GM12891 (cell line): ENCODE measurements at regions not wholly inside any gene's neighbourhood (a gene's known extent, or its start where the extent isn't known, plus 50 kb on each side); places are given as distances from the start of the nearest gene placed in this dataset.

Experiments used
- DNase-seq: peaks from one replicate; pipeline ENCODE4 v3.0.0; 2011; ENCODE audit warnings: low spot score; ENCODE audit not compliant: insufficient read length
- FAIRE-seq: peaks from 2 replicates; lab custom pipeline; 2011; peaks lifted over from hg19 to GRCh38; lab: Jason Lieb, UNC
- PAX5 ChIP-seq: IDR thresholded peaks from 2 replicates; pipeline ENCODE4 v1.6.1; 2011; ENCODE audit warnings: low read length, moderate library complexity, mild to moderate bottlenecking; ENCODE audit not compliant: insufficient read depth, severe bottlenecking
- POLR2A ChIP-seq: IDR thresholded peaks from 2 replicates; pipeline ENCODE4 v1.6.1; 2011; ENCODE audit warnings: low read depth, low read length, control low read depth
- POLR2AphosphoS5 ChIP-seq: IDR thresholded peaks from 2 replicates; pipeline ENCODE4 v1.6.1; 2011; ENCODE audit warnings: low read depth, low read length, control low read depth
- POU2F2 ChIP-seq: IDR thresholded peaks from 2 replicates; pipeline ENCODE4 v1.6.1; 2011; ENCODE audit warnings: low read depth, mild to moderate bottlenecking, control low read depth, low read length, moderate library complexity
- SPI1 ChIP-seq: IDR thresholded peaks from 2 replicates; pipeline ENCODE4 v1.6.1; 2011; ENCODE audit warnings: low read depth, low read length, control low read depth
- TAF1 ChIP-seq: IDR thresholded peaks from 2 replicates; pipeline ENCODE4 v1.6.1; 2011; ENCODE audit warnings: low read depth, low read length, control low read depth

- FAIRE-seq (no peak), DNase-seq (no peak)
- TF ChIP-seq SPI1 (no peak), POLR2A (no peak), PAX5 (no peak), POU2F2 (no peak), TAF1 (no peak), POLR2AphosphoS5 (no peak)
Measured at GRCh38 chr9:23229890-23230317, 596.1 kb downstream of the ELAVL2 start.

GRCh38 chr9:23232831-23233230 lies 593.2 kb downstream of the ELAVL2 start:
- FAIRE-seq = no peak

GRCh38 chr9:23243523-23243922 lies 582.5 kb downstream of the ELAVL2 start:
- TF ChIP-seq POLR2A (no peak), POU2F2 (no peak), POLR2AphosphoS5 (no peak), TAF1 (no peak), SPI1 (no peak), PAX5 (no peak)
- FAIRE-seq (no peak), DNase-seq (no peak)

More at GRCh38 chr9:23232831-23233230, 593.2 kb downstream of the ELAVL2 start:
- TF ChIP-seq TAF1 (no peak), PAX5 (no peak), POU2F2 (no peak), POLR2A (no peak), SPI1 (no peak), POLR2AphosphoS5 (no peak)
- no peak for DNase-seq

GRCh38 chr9:23245067-23245466 lies 581.0 kb downstream of the ELAVL2 start:
- TF ChIP-seq PAX5 (no peak), POLR2A (no peak), TAF1 (no peak), POU2F2 (no peak), SPI1 (no peak), POLR2AphosphoS5 (no peak)
- FAIRE-seq (no peak), DNase-seq (no peak)

- TF ChIP-seq POLR2A (no peak), PAX5 (no peak), POLR2AphosphoS5 (no peak), TAF1 (no peak), SPI1 (no peak), POU2F2 (no peak)
- DNase-seq (no peak), FAIRE-seq (no peak)
Measured at GRCh38 chr9:23254404-23255184, 571.4 kb downstream of the ELAVL2 start.

GRCh38 chr9:23255346-23255745 lies 570.7 kb downstream of the ELAVL2 start:
- DNase-seq = no peak
- no peak for FAIRE-seq
- TF ChIP-seq SPI1 = no peak
- TF ChIP-seq PAX5 = no peak
- no peak for TF ChIP-seq TAF1
- TF ChIP-seq POU2F2 = no peak
- TF ChIP-seq POLR2AphosphoS5 = no peak
- TF ChIP-seq POLR2A = no peak

GRCh38 chr9:23258569-23258968 lies 567.5 kb downstream of the ELAVL2 start:
- TF ChIP-seq SPI1 = no peak
- FAIRE-seq = no peak
- no peak for DNase-seq

GRCh38 chr9:23278561-23278960 lies 547.5 kb downstream of the ELAVL2 start:
- DNase-seq = no peak
- TF ChIP-seq PAX5 (no peak), SPI1 (no peak), POLR2AphosphoS5 (no peak), POLR2A (no peak), TAF1 (no peak), POU2F2 (no peak)
- no peak for FAIRE-seq

- DNase-seq (no peak), FAIRE-seq (no peak)
- TF ChIP-seq POU2F2 (no peak), SPI1 (no peak), POLR2A (no peak), PAX5 (no peak), POLR2AphosphoS5 (no peak), TAF1 (no peak)
Measured at GRCh38 chr9:23287390-23287789, 538.6 kb downstream of the ELAVL2 start.

- no peak for DNase-seq
- TF ChIP-seq POU2F2 (no peak), POLR2AphosphoS5 (no peak), SPI1 (no peak), TAF1 (no peak), POLR2A (no peak), PAX5 (no peak)
- no peak for FAIRE-seq
Measured at GRCh38 chr9:23288545-23288944, 537.5 kb downstream of the ELAVL2 start.
